T-helper 2 cell treated with Interferon-gamma antibody and Interleukin-4, amounts not matched to agents 100 ng/mL and 5 ng/mL, for 36 hours (primary cell): ENCODE measurements at regions not wholly inside any gene's neighbourhood (a gene's known extent, or its start where the extent isn't known, plus 50 kb on each side); places are given as distances from the start of the nearest gene placed in this dataset.
"Not testable (repeated sequence)": the region's sequence is repeated elsewhere in the genome, so short reads cannot be mapped to it uniquely, and the experiment has no call there.

Experiments
- intact Hi-C: fragments of 100-400 bp; cut with micrococcal nuclease; formaldehyde crosslinking; loops from one replicate; pipeline ENCODE4 v1.15.1; 2023

- intact Hi-C loops, result no loop called here
Observed at GRCh38 chr21:20469361-20469760, 528.8 kb upstream of the NCAM2 start.

GRCh38 chr21:20486303-20486702 lies 511.9 kb upstream of the NCAM2 start:
- intact Hi-C loops, result no loop called here

- intact Hi-C loops, result not testable (repeated sequence)
Observed at GRCh38 chr21:20502915-20503314, 495.3 kb upstream of the NCAM2 start.

GRCh38 chr21:20507783-20508182 lies 490.4 kb upstream of the NCAM2 start:
- intact Hi-C loops, result no loop called here

GRCh38 chr21:20511216-20511880 lies 486.9 kb upstream of the NCAM2 start:
- intact Hi-C loops, result no loop called here

- intact Hi-C loops, result no loop called here
Observed at GRCh38 chr21:20515446-20515845, 482.8 kb upstream of the NCAM2 start.

- intact Hi-C loops, result no loop called here
Observed at GRCh38 chr21:20519076-20519475, 479.1 kb upstream of the NCAM2 start.

GRCh38 chr21:20522611-20523010 lies 475.6 kb upstream of the NCAM2 start:
- intact Hi-C loops, result no loop called here

GRCh38 chr21:20523191-20523590 lies 475.0 kb upstream of the NCAM2 start:
- intact Hi-C loops, result no loop called here

GRCh38 chr21:20527731-20528460 lies 470.3 kb upstream of the NCAM2 start:
- intact Hi-C loops, result no loop called here

- intact Hi-C loops, result no loop called here
Observed at GRCh38 chr21:20537130-20537529, 461.1 kb upstream of the NCAM2 start.

- intact Hi-C loops, result no loop called here
Observed at GRCh38 chr21:20538039-20538658, 460.1 kb upstream of the NCAM2 start.

GRCh38 chr21:20545454-20545853 lies 452.8 kb upstream of the NCAM2 start:
- intact Hi-C loops, result no loop called here

- intact Hi-C loops, result no loop called here
Observed at GRCh38 chr21:20551939-20552338, 446.3 kb upstream of the NCAM2 start.

- intact Hi-C loops, result no loop called here
Observed at GRCh38 chr21:20554785-20555184, 443.4 kb upstream of the NCAM2 start.

- intact Hi-C loops, result no loop called here
Observed at GRCh38 chr21:20570824-20571232, 427.4 kb upstream of the NCAM2 start.

GRCh38 chr21:20572582-20572981 lies 425.6 kb upstream of the NCAM2 start:
- intact Hi-C loops, result no loop called here

GRCh38 chr21:20581361-20581760 lies 416.8 kb upstream of the NCAM2 start:
- intact Hi-C loops, result no loop called here

- intact Hi-C loops, result no loop called here
Observed at GRCh38 chr21:20591284-20591683, 406.9 kb upstream of the NCAM2 start.

- intact Hi-C loops, result no loop called here
Observed at GRCh38 chr21:20592463-20592862, 405.7 kb upstream of the NCAM2 start.

GRCh38 chr21:20603236-20603635 lies 395.0 kb upstream of the NCAM2 start:
- intact Hi-C loops, result no loop called here

GRCh38 chr21:20611008-20611407 lies 387.2 kb upstream of the NCAM2 start:
- intact Hi-C loops, result no loop called here

GRCh38 chr21:20613654-20614053 lies 384.6 kb upstream of the NCAM2 start:
- intact Hi-C loops, result no loop called here
